ENCODE measurements at regions not wholly inside any gene's neighbourhood (a gene's known extent, or its start where the extent isn't known, plus 50 kb on each side); places are given as distances from the start of the nearest gene placed in this dataset.

DNA sequence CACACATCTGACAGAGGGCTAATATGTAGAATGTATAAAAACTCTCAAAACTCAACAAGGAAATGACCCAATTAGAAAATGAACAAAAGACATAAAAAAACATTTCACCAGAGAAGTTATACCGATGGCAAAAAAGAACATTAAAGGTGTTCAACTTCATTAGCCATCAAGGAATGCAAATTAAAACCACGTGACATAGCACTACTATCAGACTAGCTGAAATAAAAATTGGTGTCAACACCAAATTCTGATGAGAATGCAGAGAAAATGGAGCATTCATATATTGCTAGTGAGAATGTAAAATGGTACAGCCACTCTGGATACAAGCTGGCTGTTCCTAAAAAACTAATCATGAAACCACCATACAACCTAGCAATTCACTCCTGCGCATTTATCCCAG, 128.0 kb downstream of the INSIG2 start:
- TF ChIP-seq, protein P1, sequence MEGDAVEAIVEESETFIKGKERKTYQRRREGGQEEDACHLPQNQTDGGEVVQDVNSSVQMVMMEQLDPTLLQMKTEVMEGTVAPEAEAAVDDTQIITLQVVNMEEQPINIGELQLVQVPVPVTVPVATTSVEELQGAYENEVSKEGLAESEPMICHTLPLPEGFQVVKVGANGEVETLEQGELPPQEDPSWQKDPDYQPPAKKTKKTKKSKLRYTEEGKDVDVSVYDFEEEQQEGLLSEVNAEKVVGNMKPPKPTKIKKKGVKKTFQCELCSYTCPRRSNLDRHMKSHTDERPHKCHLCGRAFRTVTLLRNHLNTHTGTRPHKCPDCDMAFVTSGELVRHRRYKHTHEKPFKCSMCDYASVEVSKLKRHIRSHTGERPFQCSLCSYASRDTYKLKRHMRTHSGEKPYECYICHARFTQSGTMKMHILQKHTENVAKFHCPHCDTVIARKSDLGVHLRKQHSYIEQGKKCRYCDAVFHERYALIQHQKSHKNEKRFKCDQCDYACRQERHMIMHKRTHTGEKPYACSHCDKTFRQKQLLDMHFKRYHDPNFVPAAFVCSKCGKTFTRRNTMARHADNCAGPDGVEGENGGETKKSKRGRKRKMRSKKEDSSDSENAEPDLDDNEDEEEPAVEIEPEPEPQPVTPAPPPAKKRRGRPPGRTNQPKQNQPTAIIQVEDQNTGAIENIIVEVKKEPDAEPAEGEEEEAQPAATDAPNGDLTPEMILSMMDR (IDR thresholded peaks at IDR 0.05; ENCODE audit: low read depth, low read length, missing control alignments): no peak
- Histone ChIP-seq H3K27ac (no peak overlapping the region), H3K36me3 (replicated peaks) (no peaks in the 10 kb centered on the region), H3K4me3 (ENCODE audit: low read depth, low read length) (no peak overlapping the region), H3K27me3 (replicated peaks) (peaks cover 3% of the 10 kb centered on the region)
- in situ Hi-C loops (cut with HindIII; ENCODE audit: low pct_ligation_motif_present, low sequenced_read_pairs): loop anchor here (25.0 kb wide), 1 partner anchor 646 kb away; no protein-coding TSS in a partner anchor
- no peak for DNase-seq

DNA sequence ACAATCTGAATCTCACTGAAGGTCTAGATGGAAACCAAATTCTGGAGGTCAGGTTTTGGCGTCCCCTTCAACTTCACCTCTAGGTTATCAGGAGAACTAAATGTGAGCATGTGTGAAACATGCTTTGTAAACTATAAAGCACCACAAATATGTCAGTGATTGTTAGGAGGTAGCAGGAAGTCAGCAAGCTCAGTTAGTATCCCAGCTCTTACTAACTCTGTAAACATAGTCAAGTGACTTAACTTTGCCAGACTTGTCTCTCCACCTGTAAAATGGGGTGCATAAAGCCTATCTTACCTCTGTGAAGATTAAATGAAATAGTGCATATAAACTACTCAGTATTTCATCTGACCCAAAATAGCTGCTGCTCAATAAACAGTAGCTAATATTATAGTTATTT, 121.5 kb downstream of the INSIG2 start:
- DNase-seq: no peak
- no peaks in the 10 kb centered on the region for H3K36me3 ChIP-seq (replicated peaks)
- H3K4me3 ChIP-seq (ENCODE audit: low read depth, low read length): no peak overlapping the region
- in situ Hi-C loops (cut with HindIII; ENCODE audit: low pct_ligation_motif_present, low sequenced_read_pairs): loop anchor here (25.0 kb wide), 1 partner anchor 653 kb away; no protein-coding TSS in a partner anchor
- H3K27ac ChIP-seq: no peak overlapping the region
- no peaks in the 10 kb centered on the region for H3K27me3 ChIP-seq (replicated peaks)
- TF ChIP-seq, protein P1 (IDR thresholded peaks at IDR 0.05; ENCODE audit: low read depth, low read length, missing control alignments): no peak

DNA sequence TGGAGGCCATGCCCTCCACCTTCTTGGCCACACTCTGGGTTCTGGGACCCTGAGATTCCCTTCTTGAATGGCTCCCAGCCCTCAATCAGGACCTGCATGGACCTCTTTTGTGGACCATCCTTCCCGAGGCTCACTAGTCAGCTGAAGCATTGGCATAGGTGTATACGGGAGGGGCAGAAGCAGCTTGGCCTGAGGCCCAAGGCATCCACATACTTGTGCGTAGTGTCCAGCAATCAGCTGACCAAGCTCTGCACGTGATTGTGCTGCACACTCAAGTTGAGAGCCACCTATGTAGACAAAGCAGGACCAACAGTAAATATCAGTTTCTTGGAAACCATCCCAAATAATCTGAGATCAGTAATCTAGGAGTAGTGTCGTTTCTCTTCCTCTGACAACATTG, 119.6 kb downstream of the INSIG2 start:
- no peak overlapping the region for H3K4me3 ChIP-seq (ENCODE audit: low read depth, low read length)
- H3K27me3 ChIP-seq (replicated peaks): no peaks in the 10 kb centered on the region
- TF ChIP-seq, protein P1 (IDR thresholded peaks at IDR 0.05; ENCODE audit: low read depth, low read length, missing control alignments): no peak
- H3K27ac ChIP-seq: no peak overlapping the region
- no peak for DNase-seq
- no peaks in the 10 kb centered on the region for H3K36me3 ChIP-seq (replicated peaks)
- in situ Hi-C loops (cut with HindIII; ENCODE audit: low pct_ligation_motif_present, low sequenced_read_pairs): loop anchor here (25.0 kb wide), 1 partner anchor 654 kb away; no protein-coding TSS in a partner anchor

DNA sequence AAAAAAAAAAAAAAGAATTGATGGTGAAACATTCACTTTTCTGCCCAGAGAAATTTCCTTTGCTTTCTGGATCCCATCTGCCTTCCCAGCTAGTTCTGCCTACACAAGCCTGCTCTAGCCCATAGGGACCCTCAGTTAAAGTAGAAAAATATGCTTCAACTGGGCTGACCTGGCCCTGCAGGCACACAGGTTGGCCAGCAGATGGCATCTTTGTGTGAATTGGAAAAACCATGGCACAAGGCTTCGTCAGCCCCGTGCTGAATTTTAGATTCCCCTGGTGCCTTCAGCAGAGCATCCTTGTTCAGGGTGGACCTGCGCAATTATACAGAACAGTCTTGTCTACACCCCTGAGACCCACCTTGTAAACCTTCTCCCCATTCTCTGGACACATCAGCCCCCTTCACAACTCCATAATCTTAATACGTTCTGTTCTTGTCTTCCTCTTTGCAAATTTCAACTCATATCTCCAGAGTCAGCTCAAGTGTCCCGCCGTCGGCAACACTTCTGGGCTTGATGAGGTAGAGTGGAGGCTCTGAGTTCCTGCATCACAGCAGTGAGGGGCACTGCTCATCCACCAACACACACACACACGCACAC, 114.5 kb downstream of the INSIG2 start:
- peak; percentile 35 for DNase-seq
- in situ Hi-C loops (cut with HindIII; ENCODE audit: low pct_ligation_motif_present, low sequenced_read_pairs): loop anchor here (25.0 kb wide), 1 partner anchor 659 kb away; no protein-coding TSS in a partner anchor
- Histone ChIP-seq H3K36me3 (replicated peaks) (no peaks in the 10 kb centered on the region), H3K27me3 (replicated peaks) (no peaks in the 10 kb centered on the region), H3K4me3 (ENCODE audit: low read depth, low read length) (no peak overlapping the region), H3K27ac (no peak overlapping the region)
- TF ChIP-seq, protein P1 (IDR thresholded peaks at IDR 0.05; ENCODE audit: low read depth, low read length, missing control alignments): peak; percentile 94

DNA sequence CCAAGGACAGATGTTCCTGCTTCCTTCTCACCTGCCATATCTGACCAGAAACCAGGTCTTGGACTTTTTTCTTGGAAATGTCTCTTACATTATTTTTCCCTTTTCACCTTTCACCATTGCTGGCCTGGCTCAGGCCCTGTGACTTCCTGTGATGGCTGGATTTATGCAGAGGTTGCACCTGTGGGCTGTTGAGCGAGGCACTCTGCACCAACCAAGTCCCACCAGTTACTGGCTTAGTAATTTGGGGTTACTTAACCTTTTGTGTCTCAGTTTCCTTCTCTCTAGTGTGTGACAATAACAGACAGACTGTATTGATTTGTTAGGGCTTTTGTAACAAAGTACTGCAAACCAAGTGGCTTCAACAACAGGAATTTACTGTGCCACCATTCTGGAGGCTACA, 110.0 kb downstream of the INSIG2 start:
- H3K27me3 ChIP-seq (replicated peaks): no peaks in the 10 kb centered on the region
- no peak for DNase-seq
- no peak overlapping the region for H3K27ac ChIP-seq
- in situ Hi-C loops (cut with HindIII; ENCODE audit: low pct_ligation_motif_present, low sequenced_read_pairs): no loop called here
- H3K4me3 ChIP-seq (ENCODE audit: low read depth, low read length): no peak overlapping the region
- TF ChIP-seq, protein P1 (IDR thresholded peaks at IDR 0.05; ENCODE audit: low read depth, low read length, missing control alignments): no peak
- H3K36me3 ChIP-seq (replicated peaks): no peaks in the 10 kb centered on the region
